HL-60 (cell line): ENCODE measurements at regions not wholly inside any gene's neighbourhood (a gene's known extent, or its start where the extent isn't known, plus 50 kb on each side); places are given as distances from the start of the nearest gene placed in this dataset.

Source experiments
- GABPA ChIP-seq: IDR thresholded peaks from 2 replicates; pipeline ENCODE4 v1.6.1; 2012; ENCODE audit warnings: low read depth
- TF ChIP-seq, protein P1 (sequence below): IDR thresholded peaks from one replicate; pipeline ENCODE4 v1.5.1; 2011; ENCODE audit warnings: low read length, control low read depth, inconsistent platforms; ENCODE audit not compliant: insufficient read depth

DNA sequence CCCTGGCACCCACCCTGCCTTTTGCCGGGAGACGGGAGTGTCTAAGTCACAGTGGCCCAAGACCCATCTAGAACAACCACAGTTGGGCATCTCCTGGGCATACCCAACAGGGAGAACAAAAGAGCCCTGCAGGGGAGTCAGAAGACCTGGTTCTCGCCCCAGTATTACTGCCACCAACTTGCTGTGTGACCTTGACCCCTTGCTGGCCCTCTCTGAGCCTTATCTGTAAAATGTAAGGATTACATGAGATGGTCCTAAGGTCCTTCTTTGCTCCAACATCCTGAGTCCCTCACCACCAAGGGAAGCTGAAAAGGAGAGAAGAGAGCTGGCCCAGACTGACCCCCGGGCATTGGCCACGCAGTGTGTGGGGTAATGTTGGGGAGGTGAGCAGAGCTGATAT, 119.0 kb downstream of the CCT6B start:
- TF ChIP-seq, protein P1, sequence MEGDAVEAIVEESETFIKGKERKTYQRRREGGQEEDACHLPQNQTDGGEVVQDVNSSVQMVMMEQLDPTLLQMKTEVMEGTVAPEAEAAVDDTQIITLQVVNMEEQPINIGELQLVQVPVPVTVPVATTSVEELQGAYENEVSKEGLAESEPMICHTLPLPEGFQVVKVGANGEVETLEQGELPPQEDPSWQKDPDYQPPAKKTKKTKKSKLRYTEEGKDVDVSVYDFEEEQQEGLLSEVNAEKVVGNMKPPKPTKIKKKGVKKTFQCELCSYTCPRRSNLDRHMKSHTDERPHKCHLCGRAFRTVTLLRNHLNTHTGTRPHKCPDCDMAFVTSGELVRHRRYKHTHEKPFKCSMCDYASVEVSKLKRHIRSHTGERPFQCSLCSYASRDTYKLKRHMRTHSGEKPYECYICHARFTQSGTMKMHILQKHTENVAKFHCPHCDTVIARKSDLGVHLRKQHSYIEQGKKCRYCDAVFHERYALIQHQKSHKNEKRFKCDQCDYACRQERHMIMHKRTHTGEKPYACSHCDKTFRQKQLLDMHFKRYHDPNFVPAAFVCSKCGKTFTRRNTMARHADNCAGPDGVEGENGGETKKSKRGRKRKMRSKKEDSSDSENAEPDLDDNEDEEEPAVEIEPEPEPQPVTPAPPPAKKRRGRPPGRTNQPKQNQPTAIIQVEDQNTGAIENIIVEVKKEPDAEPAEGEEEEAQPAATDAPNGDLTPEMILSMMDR: no peak
- TF ChIP-seq GABPA: no peak
